HG03280 (cell line): ENCODE measurements at regions not wholly inside any gene's neighbourhood (a gene's known extent, or its start where the extent isn't known, plus 50 kb on each side); places are given as distances from the start of the nearest gene placed in this dataset.
"Not testable (repeated sequence)": the region's sequence is repeated elsewhere in the genome, so short reads cannot be mapped to it uniquely, and the experiment has no call there.

Experiments
- ATAC-seq: cut with Tn5 transposase; IDR thresholded peaks from one replicate; pipeline ENCODE4 v1.9.1; 2021; ENCODE audit warnings: mild to moderate bottlenecking, moderate library complexity; ENCODE audit not compliant: unreplicated experiment

- peak; percentile 92 for ATAC-seq
Observed at GRCh38 chr9:102035929-102036328, 297.5 kb upstream of the GRIN3A start.

GRCh38 chr9:102032614-102033013 is 294.2 kb upstream of the GRIN3A start:
- ATAC-seq, result no peak

- no peak for ATAC-seq
Observed at GRCh38 chr9:102000956-102001355, 262.5 kb upstream of the GRIN3A start.

GRCh38 chr9:101999441-101999840 is 261.0 kb upstream of the GRIN3A start:
- no peak for ATAC-seq

GRCh38 chr9:101995231-101995630 is 256.8 kb upstream of the GRIN3A start:
- ATAC-seq, result no peak

GRCh38 chr9:101993771-101994170 is 255.3 kb upstream of the GRIN3A start:
- ATAC-seq, result no peak

- no peak for ATAC-seq
Observed at GRCh38 chr9:101991926-101992325, 253.5 kb upstream of the GRIN3A start.

- ATAC-seq, result peak; percentile 60
Observed at GRCh38 chr9:101977614-101978210, 239.3 kb upstream of the GRIN3A start.

- no peak for ATAC-seq
Observed at GRCh38 chr9:101970609-101971008, 232.2 kb upstream of the GRIN3A start.

DNA sequence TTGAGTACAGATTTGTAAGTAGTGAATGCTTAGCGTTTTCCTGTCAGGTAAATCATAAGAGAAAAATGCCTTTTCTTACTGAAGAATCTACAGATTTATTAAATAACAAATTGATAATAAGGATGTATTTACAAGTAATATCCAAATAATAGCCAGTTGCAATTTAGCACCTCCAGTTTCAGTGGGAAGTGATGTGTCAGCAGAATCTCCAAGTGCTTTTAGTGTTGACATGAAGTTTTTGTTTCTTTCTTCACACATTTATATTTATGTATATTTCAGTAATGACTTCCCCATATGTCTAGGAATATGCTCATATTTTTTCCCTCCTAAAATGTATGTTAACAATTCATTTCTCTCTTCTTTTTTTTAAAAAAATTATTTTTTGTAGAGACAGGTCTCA is 229.9 kb upstream of the GRIN3A start:
- no peak for ATAC-seq

- no peak for ATAC-seq
Observed at GRCh38 chr9:101966691-101967090, 228.2 kb upstream of the GRIN3A start.

DNA sequence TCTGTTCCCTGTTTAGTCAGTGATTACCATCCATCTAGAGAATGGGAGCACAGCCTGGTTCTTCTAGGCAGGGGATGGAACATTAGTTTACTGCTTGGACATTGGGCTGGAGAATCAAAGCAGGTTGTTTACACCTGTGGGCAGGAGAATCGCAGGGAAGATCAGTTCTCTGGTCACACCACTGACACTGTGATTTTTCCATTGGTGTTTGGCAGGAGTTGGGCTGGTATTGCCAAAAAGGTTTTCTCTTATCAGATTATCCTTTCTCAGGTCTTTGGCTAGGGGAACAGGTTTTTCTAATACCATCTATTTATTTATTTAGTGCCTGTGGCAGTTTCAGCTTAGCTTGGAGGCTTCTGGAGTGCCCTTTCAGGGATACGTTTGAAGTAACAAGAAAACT is 219.3 kb upstream of the GRIN3A start:
- ATAC-seq, result no peak

DNA sequence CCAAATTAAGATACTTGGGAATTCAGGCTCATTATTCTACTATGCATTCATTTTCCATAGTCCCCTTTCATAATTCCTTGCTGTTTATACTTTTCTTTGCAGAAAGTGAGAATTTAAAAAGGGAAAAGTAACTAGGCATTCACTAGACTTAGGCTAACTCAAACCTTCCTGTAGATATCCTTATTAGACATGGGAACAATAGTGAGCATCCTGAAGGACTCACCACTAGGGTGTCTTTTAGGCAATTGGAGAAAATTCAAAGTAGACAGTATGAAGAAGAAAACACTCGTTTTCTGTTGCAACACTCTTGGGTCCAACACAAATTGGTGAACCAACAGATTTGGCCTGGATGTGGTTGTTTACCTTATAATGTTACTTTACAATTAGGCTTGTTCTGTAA is 213.2 kb upstream of the GRIN3A start:
- no peak for ATAC-seq

- no peak for ATAC-seq
Observed at GRCh38 chr9:101931756-101932155, 193.3 kb upstream of the GRIN3A start.

DNA sequence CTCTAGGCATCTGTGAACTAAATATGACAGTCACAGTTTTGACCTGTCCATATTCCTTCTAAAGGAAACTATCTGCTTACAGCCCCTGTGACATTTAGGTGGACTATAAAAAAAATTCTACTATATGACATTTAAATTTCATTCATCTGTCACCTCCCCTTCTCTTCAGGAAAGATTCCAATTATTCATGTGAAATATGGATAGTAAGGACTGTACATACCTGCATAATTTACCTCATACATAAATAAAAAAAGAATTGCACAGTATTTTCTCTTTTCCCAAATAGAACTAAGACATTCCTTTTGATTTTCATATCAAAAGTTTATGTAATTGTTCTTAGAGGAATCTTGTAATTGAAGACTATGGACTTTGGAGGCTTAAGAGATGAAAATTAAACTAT is 192.3 kb upstream of the GRIN3A start:
- no peak for ATAC-seq

GRCh38 chr9:101925498-101925897 is 187.1 kb upstream of the GRIN3A start:
- no peak for ATAC-seq

- ATAC-seq, result no peak
Observed at GRCh38 chr9:101923451-101923850, 185.0 kb upstream of the GRIN3A start.

DNA sequence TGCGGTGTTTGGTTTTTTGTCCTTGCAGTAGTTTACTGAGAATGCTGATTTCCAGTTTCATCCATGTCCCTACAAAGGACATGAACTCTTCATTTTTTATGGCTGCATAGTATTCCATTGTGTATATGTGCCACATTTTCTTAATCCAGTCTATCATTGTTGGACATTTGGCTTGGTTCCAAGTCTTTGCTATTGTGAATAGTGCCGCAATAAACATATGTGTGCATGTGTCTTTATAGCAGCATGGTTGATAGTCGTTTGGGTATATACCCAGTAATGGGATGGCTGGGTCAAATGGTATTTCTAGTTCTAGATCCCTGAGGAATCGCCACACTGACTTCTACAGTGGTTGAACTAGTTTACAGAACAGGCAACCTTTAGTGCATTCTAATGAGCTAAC is 178.5 kb upstream of the GRIN3A start:
- not testable (repeated sequence) for ATAC-seq

GRCh38 chr9:101915482-101915881 is 177.0 kb upstream of the GRIN3A start:
- ATAC-seq, result no peak

- no peak for ATAC-seq
Observed at GRCh38 chr9:101912698-101913097, 174.3 kb upstream of the GRIN3A start.

DNA sequence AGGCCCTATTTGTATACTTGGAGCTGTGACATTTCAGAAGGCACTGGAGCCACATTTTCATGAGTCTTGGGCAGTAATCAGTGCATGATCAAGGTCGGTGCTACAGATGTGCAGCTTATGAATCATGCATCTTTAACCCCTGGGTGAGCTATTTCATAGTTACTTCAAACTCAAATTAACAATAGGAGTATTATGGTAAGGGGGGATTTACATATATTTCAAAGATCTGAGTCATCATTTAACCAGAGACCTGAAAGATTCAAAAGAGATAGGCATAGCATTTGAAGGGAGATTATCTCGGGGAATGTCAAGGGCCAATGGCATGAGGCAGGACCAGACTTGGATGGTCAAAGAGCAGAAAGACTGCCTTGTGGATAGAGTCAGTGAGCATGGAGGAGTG is 169.0 kb upstream of the GRIN3A start:
- no peak for ATAC-seq

DNA sequence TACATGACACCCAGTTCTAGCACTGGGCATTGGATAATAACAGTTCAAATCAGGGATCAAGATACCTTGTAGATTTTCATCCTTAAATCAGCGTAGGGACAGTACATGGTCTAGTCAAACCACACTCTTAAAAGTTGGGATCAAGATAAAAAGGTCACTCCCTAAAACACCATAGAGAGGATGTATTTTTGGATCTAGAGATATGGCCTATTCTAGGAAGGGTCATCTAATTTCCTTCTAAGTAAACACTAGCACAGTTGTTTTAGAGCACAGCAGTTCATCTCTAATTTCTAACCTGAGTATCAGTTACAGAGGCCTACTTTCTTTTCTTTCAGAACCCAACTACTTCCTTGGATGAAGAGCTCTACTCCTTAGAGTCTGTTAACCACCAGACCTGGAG is 166.4 kb upstream of the GRIN3A start:
- no peak for ATAC-seq

DNA sequence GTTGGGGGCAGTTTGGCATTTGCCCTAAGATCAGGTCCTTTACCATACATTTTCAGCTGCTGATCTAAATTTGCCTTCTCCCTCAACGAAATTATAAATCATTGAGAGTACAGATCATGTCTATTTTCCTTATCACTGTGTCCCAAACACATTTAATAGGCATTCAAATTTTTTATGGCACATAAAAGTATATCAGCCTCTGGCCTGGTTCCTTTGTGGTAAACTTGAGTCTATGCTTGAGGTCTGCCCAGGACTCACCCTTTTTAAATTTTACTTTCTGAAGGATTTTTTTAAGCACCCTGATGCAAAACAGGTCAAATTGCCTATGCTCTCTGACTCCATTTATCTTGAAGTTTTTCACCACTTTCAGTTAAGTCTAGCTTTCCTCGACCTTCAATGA is 163.6 kb upstream of the GRIN3A start:
- no peak for ATAC-seq
